ENCODE measurements at regions not wholly inside any gene's neighbourhood (a gene's known extent, or its start where the extent isn't known, plus 50 kb on each side); places are given as distances from the start of the nearest gene placed in this dataset.

DNA sequence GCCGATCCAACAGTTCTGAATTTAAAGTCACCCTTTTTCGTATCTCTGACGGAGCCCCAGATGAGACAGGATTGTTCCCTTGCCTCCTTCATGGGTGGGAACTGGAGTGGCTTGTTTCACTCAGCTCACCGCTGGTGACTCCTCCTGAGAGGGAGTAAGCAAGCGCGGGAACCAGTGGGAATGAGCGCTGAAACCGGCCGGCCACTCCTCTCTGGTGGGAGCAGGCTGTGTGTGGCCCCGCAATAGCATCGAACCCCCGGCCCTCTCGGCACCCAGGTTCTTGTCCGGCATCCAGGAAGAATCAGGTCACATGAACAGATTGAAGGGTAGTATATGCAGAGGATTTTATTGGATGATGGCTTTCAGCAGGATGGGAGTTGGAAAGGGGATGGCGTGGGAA is 1211.6 kb upstream of the PCDH20 start:
- TF ChIP-seq CTCF (IDR thresholded peaks at IDR 0.05) = no peak
- no peaks in the 10 kb centered on the region for H3K36me3 ChIP-seq
- DNase-seq (ENCODE audit: low spot score) (no peak), ATAC-seq (ENCODE audit: insufficient number of reproducible peaks, low FRiP score, low read depth) (no peak)
- H3K27ac ChIP-seq = no peak overlapping the region
- H3K4me1 ChIP-seq (ENCODE audit: control insufficient read depth in 1 of 2, low read depth in 2 of 2) = no peaks in the 10 kb centered on the region
- H3K9me3 ChIP-seq = no peaks in the 10 kb centered on the region
- no peaks in the 10 kb centered on the region for H3K27me3 ChIP-seq (replicated peaks; ENCODE audit: insufficient read depth)
- no peak overlapping the region for H3K4me3 ChIP-seq

DNA sequence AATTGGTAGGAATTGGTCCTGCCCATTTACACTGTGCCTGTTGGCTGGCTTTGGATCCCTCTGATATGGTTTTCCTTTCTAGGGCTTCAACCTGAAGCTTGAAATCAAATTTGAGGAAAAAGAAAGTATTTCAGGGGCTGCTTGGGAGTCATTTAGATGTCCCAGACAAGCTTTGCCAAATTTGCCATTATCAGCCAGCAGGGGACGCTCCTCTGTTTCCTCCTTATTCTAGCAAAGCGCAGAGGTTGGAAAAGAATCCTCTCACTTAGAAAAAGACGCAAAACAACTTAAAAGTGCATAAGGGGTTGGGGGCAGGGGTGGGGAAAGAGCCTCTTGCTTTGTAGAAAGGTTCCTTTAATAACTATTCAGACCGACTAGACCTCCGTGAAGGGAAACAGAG is 1211.1 kb upstream of the PCDH20 start:
- Histone ChIP-seq H3K4me3 (no peak overlapping the region), H3K36me3 (no peaks in the 10 kb centered on the region), H3K4me1 (ENCODE audit: control insufficient read depth in 1 of 2, low read depth in 2 of 2) (no peaks in the 10 kb centered on the region), H3K27me3 (replicated peaks; ENCODE audit: insufficient read depth) (no peaks in the 10 kb centered on the region), H3K27ac (no peak overlapping the region), H3K9me3 (no peaks in the 10 kb centered on the region)
- no peak for TF ChIP-seq CTCF (IDR thresholded peaks at IDR 0.05)
- ATAC-seq (ENCODE audit: insufficient number of reproducible peaks, low FRiP score, low read depth) (no peak), DNase-seq (ENCODE audit: low spot score) (no peak)

DNA sequence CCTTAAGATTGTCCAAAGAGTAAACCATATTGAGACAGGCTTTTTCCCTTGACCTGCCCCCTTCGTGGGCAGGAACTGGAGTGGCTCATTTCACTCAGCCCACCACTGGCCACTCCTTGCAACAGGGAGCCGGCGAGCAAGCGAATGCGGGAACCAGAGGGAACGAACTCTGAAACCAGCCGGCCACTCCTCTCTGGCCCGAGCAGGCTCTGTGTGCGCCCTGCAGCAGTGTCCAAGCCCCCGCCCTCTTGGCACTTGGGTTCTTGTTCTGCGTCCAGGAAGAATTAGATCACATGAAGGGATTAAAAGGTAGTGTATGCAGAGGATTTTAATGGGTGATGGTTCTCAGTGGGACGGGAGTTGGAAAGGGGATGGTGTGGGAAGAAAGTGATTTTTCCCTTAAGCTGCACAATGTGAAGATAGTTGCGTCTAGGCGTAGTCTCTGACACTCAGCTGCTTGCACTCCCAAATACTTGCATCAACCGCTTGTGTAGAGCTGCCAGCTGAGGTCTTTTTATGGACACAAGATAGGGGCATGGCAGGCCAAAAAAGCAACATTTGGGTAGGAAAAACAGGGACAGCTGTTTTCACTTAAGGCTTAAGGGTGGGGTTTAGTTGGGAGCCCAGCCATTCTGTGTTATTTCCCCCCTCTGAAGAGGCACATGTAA is 1209.7 kb upstream of the PCDH20 start:
- no peak for DNase-seq (ENCODE audit: low spot score)
- ATAC-seq (ENCODE audit: insufficient number of reproducible peaks, low FRiP score, low read depth) = no peak

DNA sequence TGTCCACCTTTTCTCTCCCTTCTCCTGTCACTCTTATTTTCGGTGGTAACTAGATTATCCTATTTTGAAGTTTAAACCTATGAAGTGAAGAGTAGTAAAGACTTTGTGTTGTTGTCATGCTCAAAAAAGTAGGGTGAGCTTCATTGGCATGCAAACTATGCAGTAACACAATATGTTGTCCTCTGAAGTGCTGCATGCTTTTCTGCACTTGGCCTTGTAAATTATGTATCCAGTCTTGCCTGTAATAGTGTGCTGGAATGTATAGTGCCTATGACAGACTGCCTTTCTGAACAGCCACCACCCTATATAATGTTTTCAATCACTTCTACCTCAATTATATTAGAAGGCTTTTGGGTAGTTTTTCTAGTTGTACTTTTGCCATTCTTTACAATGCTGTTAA is 1198.2 kb upstream of the PCDH20 start:
- Histone ChIP-seq H3K36me3 (no peaks in the 10 kb centered on the region), H3K4me1 (ENCODE audit: control insufficient read depth in 1 of 2, low read depth in 2 of 2) (no peaks in the 10 kb centered on the region), H3K4me3 (no peak overlapping the region), H3K9me3 (no peaks in the 10 kb centered on the region), H3K27ac (no peak overlapping the region), H3K27me3 (replicated peaks; ENCODE audit: insufficient read depth) (no peaks in the 10 kb centered on the region)
- no peak for ATAC-seq (ENCODE audit: insufficient number of reproducible peaks, low FRiP score, low read depth)
- no peak for TF ChIP-seq CTCF (IDR thresholded peaks at IDR 0.05)
- no peak for DNase-seq (ENCODE audit: low spot score)

More for the DNA sequence above, 1209.7 kb upstream of the PCDH20 start:
- Histone ChIP-seq H3K4me1 (ENCODE audit: control insufficient read depth in 1 of 2, low read depth in 2 of 2) (no peaks in the 10 kb centered on the region), H3K27ac (no peak overlapping the region), H3K27me3 (replicated peaks; ENCODE audit: insufficient read depth) (no peaks in the 10 kb centered on the region), H3K36me3 (no peaks in the 10 kb centered on the region), H3K4me3 (no peak overlapping the region), H3K9me3 (no peaks in the 10 kb centered on the region)
- TF ChIP-seq CTCF (IDR thresholded peaks at IDR 0.05) = no peak

- Histone ChIP-seq H3K4me1 (ENCODE audit: control insufficient read depth in 1 of 2, low read depth in 2 of 2) (no peaks in the 10 kb centered on the region), H3K27ac (no peak overlapping the region), H3K36me3 (no peaks in the 10 kb centered on the region), H3K9me3 (no peaks in the 10 kb centered on the region), H3K4me3 (no peak overlapping the region), H3K27me3 (replicated peaks; ENCODE audit: insufficient read depth) (no peaks in the 10 kb centered on the region)
- DNase-seq (ENCODE audit: low spot score) = no peak
- ATAC-seq (ENCODE audit: insufficient number of reproducible peaks, low FRiP score, low read depth) = no peak
- no peak for TF ChIP-seq CTCF (IDR thresholded peaks at IDR 0.05)
Measured at GRCh38 chr13:62611343-62611742, 1195.7 kb upstream of the PCDH20 start.
